ENCODE measurements at regions not wholly inside any gene's neighbourhood (a gene's known extent, or its start where the extent isn't known, plus 50 kb on each side); places are given as distances from the start of the nearest gene placed in this dataset.

- TF ChIP-seq POLR2A (IDR thresholded peaks at IDR 0.05; ENCODE audit: extremely low read depth, insufficient read length) (no peak), MYC (IDR thresholded peaks at IDR 0.05; ENCODE audit: low read depth, low read length) (no peak)
- TF ChIP-seq, protein P1, sequence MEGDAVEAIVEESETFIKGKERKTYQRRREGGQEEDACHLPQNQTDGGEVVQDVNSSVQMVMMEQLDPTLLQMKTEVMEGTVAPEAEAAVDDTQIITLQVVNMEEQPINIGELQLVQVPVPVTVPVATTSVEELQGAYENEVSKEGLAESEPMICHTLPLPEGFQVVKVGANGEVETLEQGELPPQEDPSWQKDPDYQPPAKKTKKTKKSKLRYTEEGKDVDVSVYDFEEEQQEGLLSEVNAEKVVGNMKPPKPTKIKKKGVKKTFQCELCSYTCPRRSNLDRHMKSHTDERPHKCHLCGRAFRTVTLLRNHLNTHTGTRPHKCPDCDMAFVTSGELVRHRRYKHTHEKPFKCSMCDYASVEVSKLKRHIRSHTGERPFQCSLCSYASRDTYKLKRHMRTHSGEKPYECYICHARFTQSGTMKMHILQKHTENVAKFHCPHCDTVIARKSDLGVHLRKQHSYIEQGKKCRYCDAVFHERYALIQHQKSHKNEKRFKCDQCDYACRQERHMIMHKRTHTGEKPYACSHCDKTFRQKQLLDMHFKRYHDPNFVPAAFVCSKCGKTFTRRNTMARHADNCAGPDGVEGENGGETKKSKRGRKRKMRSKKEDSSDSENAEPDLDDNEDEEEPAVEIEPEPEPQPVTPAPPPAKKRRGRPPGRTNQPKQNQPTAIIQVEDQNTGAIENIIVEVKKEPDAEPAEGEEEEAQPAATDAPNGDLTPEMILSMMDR (IDR thresholded peaks at IDR 0.05; ENCODE audit: low read depth, low read length) = no peak
Measured at GRCh38 chr19:28443361-28443760, 769.6 kb downstream of the UQCRFS1 start.
